HG03521 (cell line): ENCODE measurements at regions not wholly inside any gene's neighbourhood (a gene's known extent, or its start where the extent isn't known, plus 50 kb on each side); places are given as distances from the start of the nearest gene placed in this dataset.
"Not testable (repeated sequence)": the region's sequence is repeated elsewhere in the genome, so short reads cannot be mapped to it uniquely, and the experiment has no call there.

Source experiments
- ATAC-seq: cut with Tn5 transposase; IDR thresholded peaks from one replicate; pipeline ENCODE4 v1.9.1; 2021; ENCODE audit warnings: mild to moderate bottlenecking, moderate library complexity; ENCODE audit not compliant: unreplicated experiment

- no peak for ATAC-seq
These were observed 602.3 kb downstream of the TMEM182 start for GRCh38 chr2:103364177-103364576.

GRCh38 chr2:103365071-103365470, 603.2 kb downstream of the TMEM182 start:
- no peak for ATAC-seq

DNA sequence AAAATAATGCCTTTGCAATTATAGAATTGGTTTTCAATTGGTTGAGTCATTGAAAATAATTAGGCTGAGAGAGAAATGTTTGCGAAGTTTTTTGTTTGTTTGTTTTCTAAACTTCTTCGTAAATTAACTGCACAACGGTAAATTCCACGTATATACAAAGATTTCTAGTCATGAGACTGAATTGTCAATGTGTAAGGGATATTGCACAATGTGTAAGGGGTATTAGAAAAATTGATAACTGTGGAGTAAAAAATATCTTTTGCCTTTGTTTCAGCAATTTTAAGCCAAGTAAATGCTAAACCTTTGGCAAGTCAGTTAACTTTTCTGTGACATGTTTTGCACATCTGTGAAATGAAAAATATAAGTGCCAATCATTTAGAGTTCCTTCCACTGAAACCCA, 606.0 kb downstream of the TMEM182 start:
- ATAC-seq, result no peak

GRCh38 chr2:103383541-103383940, 621.7 kb downstream of the TMEM182 start:
- ATAC-seq, result no peak

DNA sequence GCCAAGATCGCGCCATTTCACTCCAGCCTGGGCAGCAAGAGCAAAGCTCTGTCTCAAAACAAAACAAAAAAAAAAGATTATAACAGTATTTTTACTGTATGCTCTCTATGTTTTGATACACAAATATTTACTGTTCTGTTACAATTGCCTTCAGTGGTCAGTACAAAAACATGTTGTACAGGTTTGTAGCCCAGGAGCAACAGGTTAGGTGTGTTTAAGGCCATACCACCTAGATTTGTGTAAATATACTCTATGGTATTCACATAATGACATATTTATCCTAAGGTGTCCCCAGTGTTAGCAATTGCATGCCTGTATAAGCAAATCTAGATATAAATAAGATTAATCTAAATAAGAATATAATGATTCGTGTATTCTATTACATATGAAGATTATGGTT, 625.0 kb downstream of the TMEM182 start:
- ATAC-seq, result no peak

DNA sequence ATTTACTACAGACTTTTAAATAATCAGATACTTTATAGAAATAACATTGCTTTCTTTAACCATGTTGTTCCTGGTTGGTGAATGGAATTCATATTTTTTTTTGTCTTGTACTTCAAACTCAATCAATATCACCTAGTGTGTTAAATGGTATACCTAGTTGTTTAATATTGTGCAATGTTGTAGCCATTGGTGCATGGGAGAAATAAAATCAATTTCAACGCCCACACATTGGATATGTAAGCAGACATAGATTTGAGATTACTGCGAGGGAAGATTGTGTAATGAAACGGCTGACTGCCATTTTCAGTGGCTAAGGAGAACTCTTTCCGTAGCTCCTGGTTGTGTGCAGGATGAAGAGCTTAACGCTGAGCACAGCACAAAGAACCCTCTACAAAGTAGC, 626.1 kb downstream of the TMEM182 start:
- no peak for ATAC-seq

GRCh38 chr2:103396152-103396551, 634.3 kb downstream of the TMEM182 start:
- ATAC-seq, result no peak

- no peak for ATAC-seq
These were observed 639.8 kb downstream of the TMEM182 start for GRCh38 chr2:103401621-103402020.

DNA sequence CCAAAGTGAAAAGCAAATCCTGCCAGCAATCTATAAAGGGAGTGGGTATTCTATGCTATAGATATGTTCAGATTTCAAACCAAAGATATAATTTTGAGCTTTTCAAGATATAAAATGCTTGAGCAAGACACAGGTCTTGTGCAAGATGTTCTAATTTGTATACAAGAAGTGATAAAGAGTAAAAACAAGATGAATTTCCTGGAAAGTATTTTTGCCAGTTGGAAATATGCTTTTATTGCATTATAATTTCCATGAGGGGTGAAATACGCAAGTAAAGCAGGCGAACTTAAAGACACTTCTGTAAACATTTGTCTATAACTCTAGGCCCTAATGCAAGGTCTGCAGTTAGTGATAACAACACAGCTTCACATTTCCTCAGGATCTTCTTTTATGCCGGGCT, 640.5 kb downstream of the TMEM182 start:
- no peak for ATAC-seq

DNA sequence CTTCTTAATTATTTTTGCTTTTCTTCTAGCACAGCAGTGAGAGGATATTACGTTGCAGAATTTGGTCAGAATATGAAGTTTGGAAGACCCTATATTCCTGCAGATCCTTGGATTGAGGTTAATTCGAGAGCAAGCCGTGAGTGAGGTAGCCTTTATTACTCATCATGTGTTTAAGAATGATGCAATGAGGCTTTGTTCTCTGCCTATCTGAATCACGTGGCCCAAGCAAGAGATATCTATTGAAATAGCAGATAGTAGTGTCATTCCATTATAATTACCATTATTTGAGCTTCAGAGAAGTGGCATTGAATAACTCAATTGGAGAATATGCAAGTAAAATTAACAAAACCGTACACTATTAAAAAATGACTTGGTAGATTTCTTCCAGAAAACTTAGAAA, 641.1 kb downstream of the TMEM182 start:
- ATAC-seq, result no peak

DNA sequence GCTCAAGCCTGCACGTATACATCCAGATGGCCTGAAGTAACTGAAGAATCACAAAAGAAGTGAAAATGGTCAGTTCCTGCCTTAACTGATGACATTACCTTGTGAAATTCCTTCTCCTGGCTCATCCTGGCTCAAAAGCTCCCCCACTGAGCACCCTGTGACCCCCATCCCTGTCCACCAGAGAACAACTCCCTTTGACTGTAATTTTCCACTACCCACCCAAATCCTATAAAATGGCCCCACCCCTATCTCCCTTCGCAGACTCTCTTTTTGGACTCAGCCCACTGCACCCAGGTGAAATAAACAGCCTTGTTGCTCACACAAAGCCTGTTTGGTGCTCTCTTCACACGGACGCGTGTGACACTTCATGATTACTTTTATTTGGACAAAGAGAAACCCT, 641.6 kb downstream of the TMEM182 start:
- ATAC-seq, result not testable (repeated sequence)

GRCh38 chr2:103410221-103410620, 648.4 kb downstream of the TMEM182 start:
- no peak for ATAC-seq

DNA sequence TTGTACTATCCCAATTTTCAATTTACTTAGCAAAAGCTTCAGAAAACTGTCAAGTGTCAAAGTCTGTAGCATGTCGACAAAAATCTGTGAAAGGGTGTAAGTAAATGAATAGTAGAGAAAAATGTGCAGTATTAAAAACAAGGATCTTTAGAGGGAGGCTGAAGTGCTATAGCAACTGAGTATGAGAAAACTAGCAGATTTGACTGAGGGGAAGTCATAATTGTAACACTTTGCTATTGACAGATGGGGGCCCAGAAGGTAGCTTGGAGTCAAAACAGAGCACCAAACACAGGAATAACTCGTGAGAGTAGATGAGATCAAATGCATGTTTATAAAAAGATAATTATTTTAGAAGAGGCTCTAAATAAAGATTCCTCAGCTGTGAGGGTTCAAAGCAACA, 657.7 kb downstream of the TMEM182 start:
- ATAC-seq, result no peak

DNA sequence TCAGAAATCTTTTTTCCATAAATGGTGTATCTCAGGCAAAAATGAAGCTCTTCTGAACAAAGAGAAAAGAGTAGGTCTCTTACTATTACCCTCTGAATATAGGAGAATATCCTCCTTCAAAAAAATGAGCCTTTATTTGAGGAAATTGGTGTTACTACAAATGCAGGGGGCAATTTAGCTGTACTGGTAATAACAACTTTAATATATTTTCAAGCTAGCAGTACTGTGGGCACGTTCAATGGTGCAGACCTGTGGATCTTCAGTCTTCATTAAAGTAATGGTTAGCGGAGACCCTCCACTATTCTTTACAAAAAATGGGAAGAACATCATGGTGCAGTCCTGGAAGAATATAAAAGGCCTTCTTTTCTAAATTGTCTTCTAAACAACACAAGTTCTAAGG, 661.3 kb downstream of the TMEM182 start:
- no peak for ATAC-seq

DNA sequence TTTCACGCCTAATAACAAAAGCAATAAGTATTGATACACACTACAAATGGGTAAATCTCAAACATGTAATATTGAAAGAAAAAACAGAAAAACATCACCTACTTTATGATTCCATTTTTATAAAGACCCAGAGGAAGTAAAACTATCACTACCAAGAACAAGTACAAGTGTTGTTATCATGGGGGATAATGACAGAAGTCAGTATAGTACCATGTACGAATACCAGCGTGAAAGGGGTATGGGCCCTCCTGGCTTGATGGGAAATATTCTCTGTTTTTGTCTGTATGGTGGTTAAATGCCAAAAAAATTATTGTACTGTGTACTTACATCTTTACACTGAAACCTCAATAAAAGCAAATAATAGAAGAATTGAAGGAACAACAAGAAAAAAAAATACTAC, 665.7 kb downstream of the TMEM182 start:
- no peak for ATAC-seq

- no peak for ATAC-seq
These were observed 668.4 kb downstream of the TMEM182 start for GRCh38 chr2:103430191-103430590.

DNA sequence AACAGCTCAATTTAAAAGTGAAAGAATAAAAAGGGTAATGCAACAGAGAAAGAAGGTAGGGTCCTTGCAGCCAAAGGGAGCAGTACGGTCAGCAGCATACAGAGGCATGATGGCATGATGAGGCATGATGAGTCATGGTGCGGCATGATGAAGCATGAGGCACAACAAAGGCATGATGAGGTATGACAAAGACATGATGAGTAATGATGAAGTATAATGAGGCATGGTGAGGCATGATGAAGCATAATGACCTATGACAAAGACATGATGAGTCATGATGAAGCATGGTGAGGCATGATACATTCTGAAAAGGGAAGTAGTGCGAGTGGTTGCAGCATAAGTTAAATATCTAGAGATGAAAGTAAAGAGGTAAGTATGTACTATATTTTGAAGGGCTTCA, 673.2 kb downstream of the TMEM182 start:
- no peak for ATAC-seq

- no peak for ATAC-seq
These were observed 675.3 kb downstream of the TMEM182 start for GRCh38 chr2:103437161-103437560.

- ATAC-seq, result no peak
These were observed 683.5 kb downstream of the TMEM182 start for GRCh38 chr2:103445347-103445746.

- no peak for ATAC-seq
These were observed 686.7 kb downstream of the TMEM182 start for GRCh38 chr2:103448495-103448894.

GRCh38 chr2:103451283-103451682, 689.5 kb downstream of the TMEM182 start:
- no peak for ATAC-seq

DNA sequence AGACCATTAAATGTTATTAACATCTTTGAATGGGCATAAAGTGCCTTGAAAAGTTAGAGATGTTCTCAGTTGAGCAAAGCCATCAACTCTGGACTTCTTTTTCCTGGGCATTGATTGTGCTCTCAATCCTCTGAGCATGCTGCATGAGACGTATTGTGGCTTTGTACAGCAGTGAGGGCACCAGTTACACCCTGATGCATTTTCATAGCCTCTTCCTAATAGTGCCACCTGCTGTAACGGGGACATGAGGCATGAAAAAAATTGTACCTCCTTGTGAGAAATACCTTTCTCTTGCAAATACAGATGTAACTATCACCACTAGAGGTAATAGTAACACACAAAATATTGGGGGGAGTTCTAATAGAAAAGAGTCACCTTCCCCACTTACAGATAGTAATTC, 697.5 kb downstream of the TMEM182 start:
- ATAC-seq, result no peak

DNA sequence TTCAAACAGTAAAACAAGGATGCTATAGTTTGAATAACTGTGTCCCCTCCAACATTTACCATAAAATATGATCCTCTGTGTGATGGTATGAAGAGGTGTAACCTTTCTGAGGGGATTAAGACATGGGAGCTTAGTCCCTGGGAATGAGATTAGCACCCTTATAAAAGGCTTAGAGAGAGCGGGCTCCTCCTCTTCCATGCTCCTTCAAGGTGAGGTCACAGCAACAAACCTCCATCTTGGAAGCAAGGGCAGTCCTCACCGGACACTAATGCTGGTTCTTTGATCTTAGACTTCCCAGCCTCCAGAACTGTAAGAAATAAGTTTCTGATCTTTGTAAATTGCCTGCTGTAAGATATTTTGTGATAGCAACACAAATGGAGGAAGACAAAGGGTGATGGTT, 700.3 kb downstream of the TMEM182 start:
- no peak for ATAC-seq

GRCh38 chr2:103462712-103463111, 700.9 kb downstream of the TMEM182 start:
- ATAC-seq, result no peak
